ENCODE measurements at regions not wholly inside any gene's neighbourhood (a gene's known extent, or its start where the extent isn't known, plus 50 kb on each side); places are given as distances from the start of the nearest gene placed in this dataset.

- TF ChIP-seq GATA2 (CRISPR knock-in tag; IDR thresholded peaks at IDR 0.05), result no peak
- TF ChIP-seq ZNF707 (CRISPR knock-in tag; conservative IDR thresholded peaks at IDR 0.05), result no peak
Measured at GRCh38 chr5:130964231-130965202, 200.5 kb downstream of the HINT1 start (continued).

GRCh38 chr5:130963798-130964197, 201.3 kb downstream of the HINT1 start:
- H3K36me3 ChIP-seq (ENCODE audit: control insufficient read depth, insufficient read depth, low read length), result no peaks in the 10 kb centered on the region
- H4K20me1 ChIP-seq (replicated peaks; ENCODE audit: control insufficient read depth, insufficient read depth, low read length), result no peaks in the 10 kb centered on the region
- no peak overlapping the region for H3K4me2 ChIP-seq (ENCODE audit: insufficient read depth, low read length)
- ChIA-PET POLR2A (no interaction called here), CTCF (ENCODE audit: low intra/inter-chr PET ratio) (no interaction called here)
- ATAC-seq, result no peak
- H3K27ac ChIP-seq (ENCODE audit: extremely low read depth, low read depth, low read length), result no peak overlapping the region
- DNase-seq (ENCODE audit: extremely low read depth in 1 of 4, low spot score in 3 of 4), result no peak
- TF ChIP-seq ZNF316 (IDR thresholded peaks at IDR 0.05), result no peak
- H3K9me1 ChIP-seq (ENCODE audit: control insufficient read depth, insufficient read depth, low read length), result no peaks in the 10 kb centered on the region
- no peak overlapping the region for H3K4me3 ChIP-seq
- BruUV-seq (replicated peaks), result no TSS peak
- intact Hi-C loops (cut with micrococcal nuclease) (no loop called here), in situ Hi-C loops (cut with MboI) (no loop called here)
- WGBS (ENCODE audit: insufficient coverage, low coverage, missing lambda C conversion rate), result 0% methylated on average over 1 of the region's 1 CpG
- H3K4me1 ChIP-seq (replicated peaks in 1 of 2; ENCODE audit: control insufficient read depth in 2 of 2, insufficient read depth in 2 of 2, low read length in 2 of 2), result no peaks in the 10 kb centered on the region
- H3K27me3 ChIP-seq (ENCODE audit: control insufficient read depth in 2 of 2, insufficient read depth in 2 of 2, low read length in 2 of 2), result no peaks in the 10 kb centered on the region
- no peak for FAIRE-seq
- H3K9me3 ChIP-seq (replicated peaks; ENCODE audit: control insufficient read depth, insufficient read depth, low read depth, low read length), result no peaks in the 10 kb centered on the region
- H3K79me2 ChIP-seq (ENCODE audit: control insufficient read depth, insufficient read depth, low read length), result no peaks in the 10 kb centered on the region
- no peak overlapping the region for H3K9ac ChIP-seq (ENCODE audit: insufficient read depth in 1 of 2, low read depth in 2 of 2, low read length in 2 of 2)
- H2AFZ ChIP-seq (ENCODE audit: low read depth, low read length), result no peak overlapping the region

DNA sequence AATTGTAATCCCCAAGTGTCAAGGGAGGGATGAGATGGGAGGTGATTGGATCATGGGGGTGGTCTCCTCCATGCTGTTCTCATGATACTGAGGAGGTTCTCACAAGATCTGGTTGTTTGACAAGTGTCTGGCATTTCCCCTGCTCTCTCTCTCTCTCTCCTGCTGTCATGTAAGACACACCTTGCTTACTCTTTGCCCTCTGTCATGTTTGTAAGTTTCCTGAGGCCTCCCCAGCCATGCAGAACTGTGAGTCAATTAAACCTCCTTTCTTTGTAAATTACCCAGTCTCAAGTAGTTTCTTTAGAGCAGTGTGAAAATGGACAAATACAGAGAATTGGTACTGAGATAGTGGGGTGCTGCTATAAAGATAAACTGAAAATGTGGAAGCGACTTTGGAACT, 207.9 kb downstream of the HINT1 start:
- no peaks in the 10 kb centered on the region for H3K9me1 ChIP-seq (ENCODE audit: control insufficient read depth, insufficient read depth, low read length)
- H3K79me2 ChIP-seq (ENCODE audit: control insufficient read depth, insufficient read depth, low read length), result no peaks in the 10 kb centered on the region
- H2AFZ ChIP-seq (ENCODE audit: low read depth, low read length), result no peak overlapping the region
- no peak overlapping the region for H3K27ac ChIP-seq (ENCODE audit: extremely low read depth, low read depth, low read length)
- no peak overlapping the region for H3K4me2 ChIP-seq (ENCODE audit: insufficient read depth, low read length)
- H3K9me3 ChIP-seq (replicated peaks; ENCODE audit: control insufficient read depth, insufficient read depth, low read depth, low read length), result no peaks in the 10 kb centered on the region
- H4K20me1 ChIP-seq (replicated peaks; ENCODE audit: control insufficient read depth, insufficient read depth, low read length), result no peaks in the 10 kb centered on the region
- H3K9ac ChIP-seq (ENCODE audit: insufficient read depth in 1 of 2, low read depth in 2 of 2, low read length in 2 of 2), result no peak overlapping the region
- ChIA-PET POLR2A (no interaction called here), CTCF (ENCODE audit: low intra/inter-chr PET ratio) (no interaction called here)
- FAIRE-seq, result no peak
- in situ Hi-C loops (cut with MboI) (no loop called here), intact Hi-C loops (cut with micrococcal nuclease) (no loop called here)
- no peaks in the 10 kb centered on the region for H3K4me1 ChIP-seq (replicated peaks in 1 of 2; ENCODE audit: control insufficient read depth in 2 of 2, insufficient read depth in 2 of 2, low read length in 2 of 2)
- no peak overlapping the region for H3K4me3 ChIP-seq
- WGBS (ENCODE audit: insufficient coverage, low coverage, missing lambda C conversion rate), result 0% methylated on average over 1 of the region's 1 CpG
- H3K36me3 ChIP-seq (ENCODE audit: control insufficient read depth, insufficient read depth, low read length), result no peaks in the 10 kb centered on the region
- BruUV-seq (replicated peaks), result no TSS peak
- no peaks in the 10 kb centered on the region for H3K27me3 ChIP-seq (ENCODE audit: control insufficient read depth in 2 of 2, insufficient read depth in 2 of 2, low read length in 2 of 2)
- DNase-seq (ENCODE audit: extremely low read depth in 1 of 4, low spot score in 3 of 4), result no peak
- ATAC-seq, result no peak
- TF ChIP-seq NFE2 (IDR thresholded peaks at IDR 0.05; ENCODE audit: low read depth) (no peak), FIP1L1 (IDR thresholded peaks at IDR 0.05; ENCODE audit: low read depth, low read length, poor library complexity, severe bottlenecking) (no peak), ZNF76 (CRISPR knock-in tag; IDR thresholded peaks at IDR 0.05; ENCODE audit: borderline replicate concordance) (no peak), CREBBP (IDR thresholded peaks at IDR 0.05; ENCODE audit: low read depth, low read length) (no peak), HIVEP1 (CRISPR knock-in tag; IDR thresholded peaks at IDR 0.05) (no peak)
